ENCODE measurements at regions not wholly inside any gene's neighbourhood (a gene's known extent, or its start where the extent isn't known, plus 50 kb on each side); places are given as distances from the start of the nearest gene placed in this dataset.

DNA sequence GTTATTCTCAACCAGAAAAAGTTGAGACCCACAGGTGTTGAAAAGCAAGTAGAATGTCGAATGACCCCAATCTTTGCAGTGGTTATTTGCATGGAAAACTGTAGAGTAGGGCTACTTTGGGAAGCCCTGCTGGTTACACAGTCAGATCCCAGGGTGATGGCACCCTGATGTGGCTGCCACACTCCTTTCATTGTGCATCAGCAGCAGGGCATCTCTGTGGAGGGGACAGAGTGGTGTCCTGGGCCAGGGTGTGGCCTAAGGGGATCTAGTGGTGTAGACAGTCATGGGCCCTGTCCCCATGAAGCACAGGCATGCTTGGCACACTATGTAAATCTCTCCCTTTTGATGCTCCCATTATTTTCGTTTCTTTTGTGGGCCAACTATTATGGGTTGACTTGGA lies 199.4 kb upstream of the NAV2 start:
- DNase-seq (ENCODE audit: extremely low read depth in 1 of 4, low spot score in 3 of 4) (no peak), FAIRE-seq (no peak), ATAC-seq (no peak)
- intact Hi-C loops (cut with micrococcal nuclease) = no loop called here
- H4K20me1 ChIP-seq (replicated peaks; ENCODE audit: control insufficient read depth, insufficient read depth, low read length) = no peaks in the 10 kb centered on the region
- H3K27me3 ChIP-seq (ENCODE audit: control insufficient read depth in 2 of 2, insufficient read depth in 2 of 2, low read length in 2 of 2) = peaks cover 0 to 15% of the 10 kb centered on the region in 2 experiments; a peak in 2 of 5 replicates
- no peaks in the 10 kb centered on the region for H3K9me1 ChIP-seq (ENCODE audit: control insufficient read depth, insufficient read depth, low read length)
- H3K27ac ChIP-seq (ENCODE audit: extremely low read depth, low read depth, low read length) = no peak overlapping the region
- no peak overlapping the region for H3K4me3 ChIP-seq
- ChIA-PET POLR2A (no interaction called here), CTCF (ENCODE audit: low intra/inter-chr PET ratio) (no interaction called here)
- 0% methylated on average over 2 of the region's 2 CpGs for WGBS (ENCODE audit: insufficient coverage, low coverage, missing lambda C conversion rate)
- no peaks in the 10 kb centered on the region for H3K36me3 ChIP-seq (ENCODE audit: control insufficient read depth, insufficient read depth, low read length)
- no peak overlapping the region for H3K4me2 ChIP-seq (ENCODE audit: insufficient read depth, low read length)
- no peaks in the 10 kb centered on the region for H3K9me3 ChIP-seq (replicated peaks; ENCODE audit: control insufficient read depth, insufficient read depth, low read depth, low read length)
- H3K4me1 ChIP-seq (replicated peaks in 1 of 2; ENCODE audit: control insufficient read depth in 2 of 2, insufficient read depth in 2 of 2, low read length in 2 of 2) = no peaks in the 10 kb centered on the region
- BruUV-seq (replicated peaks) = no TSS peak
- H3K9ac ChIP-seq (ENCODE audit: insufficient read depth in 1 of 2, low read depth in 2 of 2, low read length in 2 of 2) = no peak overlapping the region
- H3K79me2 ChIP-seq (ENCODE audit: control insufficient read depth, insufficient read depth, low read length) = no peaks in the 10 kb centered on the region
- H2AFZ ChIP-seq (ENCODE audit: low read depth, low read length) = no peak overlapping the region
- in situ Hi-C loops (cut with MboI) = no loop called here
- TF ChIP-seq, protein P1, sequence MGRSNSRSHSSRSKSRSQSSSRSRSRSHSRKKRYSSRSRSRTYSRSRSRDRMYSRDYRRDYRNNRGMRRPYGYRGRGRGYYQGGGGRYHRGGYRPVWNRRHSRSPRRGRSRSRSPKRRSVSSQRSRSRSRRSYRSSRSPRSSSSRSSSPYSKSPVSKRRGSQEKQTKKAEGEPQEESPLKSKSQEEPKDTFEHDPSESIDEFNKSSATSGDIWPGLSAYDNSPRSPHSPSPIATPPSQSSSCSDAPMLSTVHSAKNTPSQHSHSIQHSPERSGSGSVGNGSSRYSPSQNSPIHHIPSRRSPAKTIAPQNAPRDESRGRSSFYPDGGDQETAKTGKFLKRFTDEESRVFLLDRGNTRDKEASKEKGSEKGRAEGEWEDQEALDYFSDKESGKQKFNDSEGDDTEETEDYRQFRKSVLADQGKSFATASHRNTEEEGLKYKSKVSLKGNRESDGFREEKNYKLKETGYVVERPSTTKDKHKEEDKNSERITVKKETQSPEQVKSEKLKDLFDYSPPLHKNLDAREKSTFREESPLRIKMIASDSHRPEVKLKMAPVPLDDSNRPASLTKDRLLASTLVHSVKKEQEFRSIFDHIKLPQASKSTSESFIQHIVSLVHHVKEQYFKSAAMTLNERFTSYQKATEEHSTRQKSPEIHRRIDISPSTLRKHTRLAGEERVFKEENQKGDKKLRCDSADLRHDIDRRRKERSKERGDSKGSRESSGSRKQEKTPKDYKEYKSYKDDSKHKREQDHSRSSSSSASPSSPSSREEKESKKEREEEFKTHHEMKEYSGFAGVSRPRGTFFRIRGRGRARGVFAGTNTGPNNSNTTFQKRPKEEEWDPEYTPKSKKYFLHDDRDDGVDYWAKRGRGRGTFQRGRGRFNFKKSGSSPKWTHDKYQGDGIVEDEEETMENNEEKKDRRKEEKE (IDR thresholded peaks at IDR 0.05; ENCODE audit: borderline replicate concordance in 1 of 2, control insufficient read depth in 1 of 2, low read depth in 2 of 2, low read length in 1 of 2) = no peak
- TF ChIP-seq NFIX (CRISPR knock-in tag; IDR thresholded peaks at IDR 0.05; ENCODE audit: low read depth) (no peak), FOS (IDR thresholded peaks at IDR 0.05; ENCODE audit: extremely low read depth, insufficient read length) (no peak), ZNF785 (CRISPR knock-in tag; IDR thresholded peaks at IDR 0.05) (no peak), KDM2B (CRISPR knock-in tag; IDR thresholded peaks at IDR 0.05) (no peak), ZNF41 (CRISPR knock-in tag; conservative IDR thresholded peaks at IDR 0.05) (no peak), NBN (IDR thresholded peaks at IDR 0.05; ENCODE audit: low read depth) (no peak), ZNF224 (CRISPR knock-in tag; IDR thresholded peaks at IDR 0.05) (no peak), SP1 (CRISPR knock-in tag; IDR thresholded peaks at IDR 0.05) (no peak), MYC (IDR thresholded peaks at IDR 0.05; ENCODE audit: low read depth, low read length) (no peak), MYC (CRISPR knock-in tag; IDR thresholded peaks at IDR 0.05; ENCODE audit: borderline replicate concordance, low read depth) (no peak), HMG20A (CRISPR knock-in tag; conservative IDR thresholded peaks at IDR 0.05) (no peak)
- TF ChIP-seq, protein P2, sequence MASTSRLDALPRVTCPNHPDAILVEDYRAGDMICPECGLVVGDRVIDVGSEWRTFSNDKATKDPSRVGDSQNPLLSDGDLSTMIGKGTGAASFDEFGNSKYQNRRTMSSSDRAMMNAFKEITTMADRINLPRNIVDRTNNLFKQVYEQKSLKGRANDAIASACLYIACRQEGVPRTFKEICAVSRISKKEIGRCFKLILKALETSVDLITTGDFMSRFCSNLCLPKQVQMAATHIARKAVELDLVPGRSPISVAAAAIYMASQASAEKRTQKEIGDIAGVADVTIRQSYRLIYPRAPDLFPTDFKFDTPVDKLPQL (IDR thresholded peaks at IDR 0.05; ENCODE audit: extremely low read depth, insufficient read length) = no peak
- TF ChIP-seq, protein P3, sequence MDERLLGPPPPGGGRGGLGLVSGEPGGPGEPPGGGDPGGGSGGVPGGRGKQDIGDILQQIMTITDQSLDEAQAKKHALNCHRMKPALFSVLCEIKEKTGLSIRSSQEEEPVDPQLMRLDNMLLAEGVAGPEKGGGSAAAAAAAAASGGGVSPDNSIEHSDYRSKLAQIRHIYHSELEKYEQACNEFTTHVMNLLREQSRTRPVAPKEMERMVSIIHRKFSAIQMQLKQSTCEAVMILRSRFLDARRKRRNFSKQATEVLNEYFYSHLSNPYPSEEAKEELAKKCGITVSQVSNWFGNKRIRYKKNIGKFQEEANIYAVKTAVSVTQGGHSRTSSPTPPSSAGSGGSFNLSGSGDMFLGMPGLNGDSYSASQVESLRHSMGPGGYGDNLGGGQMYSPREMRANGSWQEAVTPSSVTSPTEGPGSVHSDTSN (CRISPR knock-in tag; IDR thresholded peaks at IDR 0.05; ENCODE audit: low read depth) = no peak
- TF ChIP-seq, protein P3 (tag; conservative IDR thresholded peaks at IDR 0.05; ENCODE audit: low read depth) = no peak
- TF ChIP-seq, protein P4, sequence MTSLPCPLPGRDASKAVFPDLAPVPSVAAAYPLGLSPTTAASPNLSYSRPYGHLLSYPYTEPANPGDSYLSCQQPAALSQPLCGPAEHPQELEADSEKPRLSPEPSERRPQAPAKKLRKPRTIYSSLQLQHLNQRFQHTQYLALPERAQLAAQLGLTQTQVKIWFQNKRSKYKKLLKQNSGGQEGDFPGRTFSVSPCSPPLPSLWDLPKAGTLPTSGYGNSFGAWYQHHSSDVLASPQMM (CRISPR knock-in tag; IDR thresholded peaks at IDR 0.05) = no peak
